K562 (cell line): ENCODE measurements at regions not wholly inside any gene's neighbourhood (a gene's known extent, or its start where the extent isn't known, plus 50 kb on each side); places are given as distances from the start of the nearest gene placed in this dataset.

Experiments used
- ATF2 ChIP-seq: sonication (generic); formaldehyde crosslinking; IDR thresholded peaks from 2 replicates; pipeline ENCODE4 v1.8.1; 2022; ENCODE audit warnings: missing genetic modification reagents
- FOXM1 ChIP-seq, 2 experiments: fragments of 450-650 bp in 1 of 2; sonication (generic) in 1 of 2; formaldehyde crosslinking in 1 of 2; IDR thresholded peaks; 2 replicates each; pipeline versions ENCODE4 v1.6.1 to v1.9.0; 2017 to 2022; ENCODE audit warnings: low read depth in 2 of 2, mild to moderate bottlenecking in 2 of 2, missing genetic modification reagents in 1 of 2, moderate library complexity in 1 of 2
- MAFK ChIP-seq: IDR thresholded peaks from 2 replicates; pipeline ENCODE4 v1.6.1; 2011; ENCODE audit warnings: low read length, improper control_type of control experiment
- NCOA6 ChIP-seq: fragments of 450-650 bp; IDR thresholded peaks from 2 replicates; pipeline ENCODE4 v1.6.1; 2017; ENCODE audit warnings: mild to moderate bottlenecking
- SMAD3 ChIP-seq: fragments of 450-650 bp; formaldehyde crosslinking; conservative IDR thresholded peaks from 2 replicates; pipeline ENCODE4 v1.4.0; 2020; ENCODE audit warnings: mild to moderate bottlenecking
- TAF1 ChIP-seq: IDR thresholded peaks from 2 replicates; pipeline ENCODE4 v1.6.1; 2011; ENCODE audit warnings: mild to moderate bottlenecking, low read length, moderate library complexity; ENCODE audit not compliant: insufficient read depth, control insufficient read depth, severe bottlenecking; ENCODE audit errors: extremely low read depth
- ZBTB17 ChIP-seq: fragments of 450-650 bp; formaldehyde crosslinking; IDR thresholded peaks from 2 replicates; pipeline ENCODE4 v1.4.0; 2020; ENCODE audit warnings: mild to moderate bottlenecking
- TF ChIP-seq, protein P1 (sequence below), 3 experiments: IDR thresholded peaks in 2 of 3; conservative IDR thresholded peaks in 1 of 3; 2 replicates each; pipeline ENCODE4 v1.5.1; 2011 to 2012; ENCODE audit warnings: low read length in 3 of 3, mild to moderate bottlenecking in 3 of 3, control low read depth in 2 of 3, improper control_type of control experiment in 1 of 3, inconsistent platforms in 1 of 3, low read depth in 1 of 3, mixed read lengths in 1 of 3, moderate library complexity in 1 of 3; ENCODE audit not compliant: insufficient read depth in 2 of 3

GRCh38 chr1:37274486-37274885 lies 199.9 kb upstream of the ZC3H12A start:
- TF ChIP-seq FOXM1 (IDR thresholded peaks at IDR 0.05; ENCODE audit: low read depth), result no peak
- no peak for TF ChIP-seq FOXM1 (CRISPR knock-in tag; IDR thresholded peaks at IDR 0.05; ENCODE audit: low read depth)
- TF ChIP-seq ATF2, result no peak
- TF ChIP-seq SMAD3 (CRISPR knock-in tag), result no peak
- TF ChIP-seq, protein P1, sequence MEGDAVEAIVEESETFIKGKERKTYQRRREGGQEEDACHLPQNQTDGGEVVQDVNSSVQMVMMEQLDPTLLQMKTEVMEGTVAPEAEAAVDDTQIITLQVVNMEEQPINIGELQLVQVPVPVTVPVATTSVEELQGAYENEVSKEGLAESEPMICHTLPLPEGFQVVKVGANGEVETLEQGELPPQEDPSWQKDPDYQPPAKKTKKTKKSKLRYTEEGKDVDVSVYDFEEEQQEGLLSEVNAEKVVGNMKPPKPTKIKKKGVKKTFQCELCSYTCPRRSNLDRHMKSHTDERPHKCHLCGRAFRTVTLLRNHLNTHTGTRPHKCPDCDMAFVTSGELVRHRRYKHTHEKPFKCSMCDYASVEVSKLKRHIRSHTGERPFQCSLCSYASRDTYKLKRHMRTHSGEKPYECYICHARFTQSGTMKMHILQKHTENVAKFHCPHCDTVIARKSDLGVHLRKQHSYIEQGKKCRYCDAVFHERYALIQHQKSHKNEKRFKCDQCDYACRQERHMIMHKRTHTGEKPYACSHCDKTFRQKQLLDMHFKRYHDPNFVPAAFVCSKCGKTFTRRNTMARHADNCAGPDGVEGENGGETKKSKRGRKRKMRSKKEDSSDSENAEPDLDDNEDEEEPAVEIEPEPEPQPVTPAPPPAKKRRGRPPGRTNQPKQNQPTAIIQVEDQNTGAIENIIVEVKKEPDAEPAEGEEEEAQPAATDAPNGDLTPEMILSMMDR (IDR thresholded peaks at IDR 0.05 in 2 of 3, conservative IDR thresholded peaks at IDR 0.05 in 1 of 3; ENCODE audit: insufficient read depth in 2 of 3, low read depth in 1 of 3, low read length in 3 of 3), result no peak
- TF ChIP-seq ZBTB17, result no peak
- TF ChIP-seq NCOA6, result no peak
- TF ChIP-seq TAF1, result no peak
- no peak for TF ChIP-seq MAFK
